BLaER1 (cell line): ENCODE measurements at regions not wholly inside any gene's neighbourhood (a gene's known extent, or its start where the extent isn't known, plus 50 kb on each side); places are given as distances from the start of the nearest gene placed in this dataset.
"Not testable (repeated sequence)": the region's sequence is repeated elsewhere in the genome, so short reads cannot be mapped to it uniquely, and the experiment has no call there.

Experiments used
- H3K27ac ChIP-seq: shearing (Covaris generic); formaldehyde crosslinking; 2 replicates; pipeline ENCODE4 v1.8.1; 2022
- H3K27me3 ChIP-seq: shearing (Covaris generic); formaldehyde crosslinking; 2 replicates; pipeline ENCODE4 v1.8.1; 2022
- H3K36me3 ChIP-seq: shearing (Covaris generic); formaldehyde crosslinking; 2 replicates; pipeline ENCODE4 v1.8.1; 2022
- H3K4me1 ChIP-seq: shearing (Covaris generic); formaldehyde crosslinking; 2 replicates; pipeline ENCODE4 v1.8.1; 2022
- H3K4me2 ChIP-seq: shearing (Covaris generic); formaldehyde crosslinking; 2 replicates; pipeline ENCODE4 v1.8.1; 2022
- H3K4me3 ChIP-seq: shearing (Covaris generic); formaldehyde crosslinking; 2 replicates; pipeline ENCODE4 v1.8.1; 2022
- H3K9ac ChIP-seq: shearing (Covaris generic); formaldehyde crosslinking; 2 replicates; pipeline ENCODE4 v1.8.1; 2022
- H3K9me3 ChIP-seq: shearing (Covaris generic); formaldehyde crosslinking; 2 replicates; pipeline ENCODE4 v1.8.1; 2022
- H4K20me1 ChIP-seq: shearing (Covaris generic); formaldehyde crosslinking; 2 replicates; pipeline ENCODE4 v1.8.1; 2022
- Cebpa-rat ChIP-seq: shearing (Covaris generic); IDR thresholded peaks from 2 replicates; pipeline ENCODE4 v1.8.1; 2022

DNA sequence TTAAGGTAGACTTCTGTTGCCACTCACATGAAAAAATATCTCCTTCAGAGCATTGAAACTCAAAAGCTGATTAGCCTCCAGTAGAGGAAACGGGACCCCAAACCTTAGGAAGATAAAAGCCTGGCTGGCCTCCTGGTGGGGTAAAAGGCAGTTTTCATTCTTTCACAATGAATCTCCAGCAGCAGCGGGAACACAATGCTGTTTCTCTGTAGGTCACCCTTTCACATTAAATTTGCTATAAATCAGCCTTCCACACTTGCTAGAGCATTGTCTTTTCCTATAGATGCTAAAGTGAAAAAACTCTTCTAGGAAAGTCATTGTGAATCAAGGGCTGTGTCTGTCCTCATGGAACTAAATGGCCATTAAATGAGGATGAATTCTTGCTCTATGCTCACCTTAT is 207.3 kb upstream of the MAGEB2 start:
- Histone ChIP-seq H3K9me3 (peaks cover 35% of the 10 kb centered on the region), H3K4me3 (no peak overlapping the region)
- no peak for TF ChIP-seq Cebpa-rat

DNA sequence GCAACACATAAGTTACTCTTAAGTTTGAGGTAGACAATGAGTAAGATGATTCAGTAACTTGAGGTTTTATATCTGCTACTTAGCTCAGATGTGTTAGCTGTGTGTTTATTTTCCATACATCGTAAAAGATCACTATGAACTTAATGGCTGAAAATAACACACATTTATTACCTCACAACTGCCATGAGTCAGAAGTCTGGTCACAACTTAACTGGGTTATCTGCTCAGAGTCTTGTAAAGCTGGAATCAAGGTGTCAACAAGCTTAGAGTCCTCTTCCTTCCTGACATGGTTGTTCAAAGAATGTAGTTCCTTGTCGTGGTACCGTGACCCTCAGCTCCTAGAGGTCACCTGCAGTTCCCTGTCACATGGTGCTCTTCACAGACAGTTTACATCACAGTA is 204.9 kb upstream of the MAGEB2 start:
- no peak overlapping the region for H3K9ac ChIP-seq
- no peak overlapping the region for H3K4me3 ChIP-seq
- H3K27me3 ChIP-seq, result no peaks in the 10 kb centered on the region
- no peak overlapping the region for H3K27ac ChIP-seq
- no peak for TF ChIP-seq Cebpa-rat
- H3K36me3 ChIP-seq, result no peaks in the 10 kb centered on the region
- peaks cover 26% of the 10 kb centered on the region for H3K4me1 ChIP-seq
- peaks cover 35% of the 10 kb centered on the region for H3K9me3 ChIP-seq
- no peaks in the 10 kb centered on the region for H4K20me1 ChIP-seq
- no peak overlapping the region for H3K4me2 ChIP-seq

More for the DNA sequence above, 207.3 kb upstream of the MAGEB2 start:
- Histone ChIP-seq H3K4me2 (no peak overlapping the region), H4K20me1 (no peaks in the 10 kb centered on the region), H3K27me3 (no peaks in the 10 kb centered on the region), H3K36me3 (no peaks in the 10 kb centered on the region), H3K4me1 (peaks cover 50% of the 10 kb centered on the region), H3K9ac (no peak overlapping the region), H3K27ac (no peak overlapping the region)

DNA sequence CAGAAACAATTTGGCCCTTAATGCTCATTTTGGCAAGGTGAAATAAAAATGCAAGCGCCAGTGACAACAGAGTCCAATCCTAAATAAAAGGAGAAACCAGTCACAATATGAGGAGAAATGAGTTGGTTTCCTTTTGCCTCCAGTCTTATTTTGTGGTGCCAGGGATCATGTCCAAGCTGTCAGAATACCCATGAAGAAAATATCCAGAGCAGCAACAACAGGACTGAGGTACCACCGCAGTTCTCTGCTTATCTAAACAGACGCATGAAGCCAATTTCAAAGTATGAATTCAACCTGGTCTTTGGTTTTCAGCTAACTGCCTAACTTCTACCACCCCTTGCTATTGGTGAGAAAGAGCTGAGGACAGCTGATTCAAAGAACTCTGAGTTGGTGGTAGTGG is 199.9 kb upstream of the MAGEB2 start:
- Histone ChIP-seq H3K4me1 (no peaks in the 10 kb centered on the region), H3K4me2 (no peak overlapping the region), H3K27ac (no peak overlapping the region), H3K9ac (no peak overlapping the region), H3K4me3 (no peak overlapping the region), H4K20me1 (no peaks in the 10 kb centered on the region), H3K9me3 (peaks cover 13% of the 10 kb centered on the region; the same call in 1 of the 2 replicates), H3K36me3 (no peaks in the 10 kb centered on the region), H3K27me3 (no peaks in the 10 kb centered on the region)
- TF ChIP-seq Cebpa-rat, result no peak

DNA sequence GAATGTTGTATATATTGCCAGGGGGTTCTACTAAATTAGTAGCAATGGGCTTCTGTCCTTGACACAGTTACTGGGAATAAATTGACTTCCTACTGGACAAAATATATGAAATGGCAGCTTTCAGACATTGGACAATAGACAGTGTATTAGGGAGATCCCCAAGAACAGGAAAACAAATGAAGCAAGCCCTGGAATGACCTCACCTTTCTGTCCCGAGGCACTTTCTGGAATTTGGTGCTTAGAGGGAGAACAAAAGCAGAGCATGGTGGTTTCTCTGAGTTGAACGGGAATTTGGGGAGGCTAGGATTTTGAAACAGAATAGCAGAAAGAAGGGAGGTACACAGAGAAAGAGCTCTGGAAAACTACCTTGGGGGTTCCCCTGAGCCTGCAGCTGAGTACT is 187.7 kb upstream of the MAGEB2 start:
- Histone ChIP-seq H4K20me1 (no peaks in the 10 kb centered on the region), H3K27ac (no peak overlapping the region), H3K9ac (no peak overlapping the region), H3K4me1 (no peaks in the 10 kb centered on the region), H3K9me3 (peaks cover 9% of the 10 kb centered on the region), H3K4me3 (no peak overlapping the region), H3K4me2 (no peak overlapping the region), H3K36me3 (no peaks in the 10 kb centered on the region), H3K27me3 (no peaks in the 10 kb centered on the region)
- TF ChIP-seq Cebpa-rat, result no peak

DNA sequence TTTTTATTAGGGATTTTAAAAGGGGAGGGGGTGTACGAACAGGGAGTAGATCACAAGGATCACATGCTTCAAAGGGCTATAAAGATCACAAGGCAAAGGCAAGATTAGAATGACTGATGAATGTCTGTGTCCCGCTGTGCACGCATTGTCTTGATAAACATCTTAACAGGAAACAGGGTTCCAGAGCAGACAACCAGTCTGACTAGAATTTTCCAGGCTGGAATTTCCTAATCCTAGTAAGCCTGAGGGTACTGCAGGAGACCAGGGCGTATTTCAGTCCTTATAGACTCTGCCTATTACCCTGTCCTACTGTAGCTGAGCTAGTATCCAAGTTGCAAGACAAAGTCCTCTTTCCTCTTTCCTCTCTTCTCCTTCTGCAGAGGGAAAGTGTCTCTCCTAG is 179.0 kb upstream of the MAGEB2 start:
- not testable (repeated sequence) for H3K4me1 ChIP-seq, H3K9me3 ChIP-seq, H3K36me3 ChIP-seq, H3K27ac ChIP-seq, H3K9ac ChIP-seq, H3K4me3 ChIP-seq, H3K27me3 ChIP-seq, H3K4me2 ChIP-seq, H4K20me1 ChIP-seq

DNA sequence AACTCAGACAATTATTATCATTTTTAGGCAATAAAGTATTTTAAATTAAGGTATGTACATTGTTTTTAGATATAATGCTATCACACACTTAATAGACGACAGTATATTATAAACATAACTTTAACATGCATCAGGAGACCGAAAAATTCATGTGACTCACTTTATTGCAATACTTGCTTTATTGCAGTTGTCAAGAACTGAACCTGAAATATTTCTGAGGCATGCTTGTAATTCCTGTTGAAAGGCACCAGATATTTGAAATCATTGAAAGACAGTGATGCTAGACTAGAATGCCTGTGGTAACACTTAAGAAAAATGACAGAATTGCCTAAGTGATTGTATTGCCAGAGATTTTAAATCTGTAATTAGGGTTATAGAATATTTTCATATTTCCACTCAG is 175.6 kb upstream of the MAGEB2 start:
- no peak for TF ChIP-seq Cebpa-rat
- no peak overlapping the region for H3K27ac ChIP-seq
- no peaks in the 10 kb centered on the region for H3K27me3 ChIP-seq
- no peak overlapping the region for H3K9ac ChIP-seq
- H4K20me1 ChIP-seq, result no peaks in the 10 kb centered on the region
- H3K4me1 ChIP-seq, result no peaks in the 10 kb centered on the region
- H3K36me3 ChIP-seq, result no peaks in the 10 kb centered on the region
- H3K9me3 ChIP-seq, result peaks cover 5% of the 10 kb centered on the region; the same call in 1 of the 2 replicates
- H3K4me3 ChIP-seq, result no peak overlapping the region
- no peak overlapping the region for H3K4me2 ChIP-seq

DNA sequence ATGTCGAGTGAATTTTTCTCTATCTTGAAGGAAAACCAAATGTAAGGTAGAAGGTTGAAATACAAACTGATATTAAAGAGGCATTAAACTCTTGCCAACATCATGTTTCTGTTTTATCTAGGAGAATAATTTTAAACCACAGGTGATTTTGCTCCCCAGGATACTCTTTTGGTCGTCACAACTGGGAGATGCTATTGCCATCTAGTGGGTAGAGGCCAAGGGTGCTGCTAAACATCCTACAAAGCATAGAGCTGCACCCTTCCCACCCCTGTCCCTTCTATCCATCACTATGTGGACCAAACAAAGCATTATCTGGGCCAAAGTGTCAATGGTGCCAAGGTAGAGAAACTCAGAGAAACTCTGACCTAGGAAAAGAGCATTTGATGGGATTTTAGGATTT is 154.6 kb upstream of the MAGEB2 start:
- Histone ChIP-seq H4K20me1 (no peaks in the 10 kb centered on the region), H3K4me1 (no peaks in the 10 kb centered on the region), H3K36me3 (no peaks in the 10 kb centered on the region), H3K4me3 (no peak overlapping the region), H3K9me3 (no peaks in the 10 kb centered on the region), H3K4me2 (no peak overlapping the region), H3K27ac (no peak overlapping the region), H3K27me3 (no peaks in the 10 kb centered on the region), H3K9ac (no peak overlapping the region)
- no peak for TF ChIP-seq Cebpa-rat

DNA sequence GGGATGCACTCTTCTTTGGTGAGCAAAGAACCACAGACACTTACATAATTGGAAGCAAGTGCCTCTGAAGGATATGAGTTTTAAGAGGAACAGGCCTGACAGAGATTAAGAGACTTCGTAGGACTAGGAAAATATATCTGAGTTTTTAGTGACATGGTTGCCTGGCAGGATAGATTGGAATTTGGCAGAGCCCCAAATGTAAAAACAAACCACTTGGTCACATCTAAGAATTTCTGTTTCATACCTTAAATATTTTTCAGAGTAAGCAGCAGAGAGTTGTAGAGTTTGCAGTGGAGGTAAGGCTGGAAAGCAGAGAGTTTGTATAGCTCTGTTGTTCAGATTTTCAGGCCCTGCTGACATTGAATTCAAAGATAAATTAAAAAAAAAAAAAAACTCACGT is 150.1 kb upstream of the MAGEB2 start:
- no peak overlapping the region for H3K4me2 ChIP-seq
- H3K27me3 ChIP-seq, result no peaks in the 10 kb centered on the region
- TF ChIP-seq Cebpa-rat, result no peak
- no peak overlapping the region for H3K9ac ChIP-seq
- H4K20me1 ChIP-seq, result no peaks in the 10 kb centered on the region
- H3K36me3 ChIP-seq, result no peaks in the 10 kb centered on the region
- H3K4me3 ChIP-seq, result no peak overlapping the region
- H3K9me3 ChIP-seq, result peaks cover 6% of the 10 kb centered on the region; the same call in 1 of the 2 replicates
- H3K4me1 ChIP-seq, result no peaks in the 10 kb centered on the region
- H3K27ac ChIP-seq, result no peak overlapping the region

DNA sequence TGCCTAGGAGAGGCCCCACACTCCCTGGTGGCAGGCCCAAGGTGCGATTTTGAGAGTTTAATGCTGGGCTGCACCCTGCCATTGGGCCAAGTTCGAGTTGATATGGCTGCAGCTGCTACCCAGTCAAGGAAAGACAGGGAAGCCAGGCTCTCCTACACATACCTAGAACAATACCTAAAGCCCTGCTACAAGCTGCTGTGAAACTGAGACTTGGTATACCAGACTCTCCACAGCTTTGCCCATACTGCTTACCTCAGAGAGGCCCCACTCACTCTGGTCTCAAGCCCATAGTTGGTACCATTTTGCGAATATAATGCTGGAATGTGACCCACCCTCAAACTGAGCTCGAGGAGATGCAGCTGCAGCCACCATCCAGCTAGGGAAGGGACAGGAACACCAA is 147.7 kb upstream of the MAGEB2 start:
- Histone ChIP-seq H4K20me1 (no peaks in the 10 kb centered on the region), H3K27me3 (no peaks in the 10 kb centered on the region), H3K4me1 (no peaks in the 10 kb centered on the region), H3K4me3 (no peak overlapping the region), H3K9ac (no peak overlapping the region), H3K27ac (no peak overlapping the region), H3K4me2 (no peak overlapping the region), H3K9me3 (peaks cover 6% of the 10 kb centered on the region; the same call in 1 of the 2 replicates), H3K36me3 (no peaks in the 10 kb centered on the region)
- no peak for TF ChIP-seq Cebpa-rat

DNA sequence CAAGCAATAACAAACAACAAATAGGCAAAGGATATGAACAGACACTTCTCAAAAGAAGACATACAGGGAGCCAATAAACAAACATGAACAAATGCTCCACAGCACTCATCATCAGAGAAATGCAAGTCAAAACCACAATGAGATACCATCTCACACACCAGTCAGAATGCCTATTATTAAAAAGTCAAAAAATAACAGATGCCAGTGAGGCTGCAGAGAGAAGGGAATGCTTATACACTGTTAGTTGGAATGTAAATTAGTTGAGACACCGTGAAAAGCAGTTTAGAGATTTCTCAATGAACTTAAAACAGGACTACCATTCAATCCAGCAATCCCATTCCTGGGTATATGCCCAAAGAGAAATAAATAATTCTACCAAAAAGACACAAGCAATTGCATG is 129.8 kb upstream of the MAGEB2 start:
- Histone ChIP-seq H3K9me3 (no peaks in the 10 kb centered on the region), H3K27me3 (no peaks in the 10 kb centered on the region), H3K9ac (no peak overlapping the region), H3K4me2 (no peak overlapping the region), H3K27ac (no peak overlapping the region), H3K4me1 (no peaks in the 10 kb centered on the region), H3K4me3 (no peak overlapping the region), H3K36me3 (no peaks in the 10 kb centered on the region), H4K20me1 (no peaks in the 10 kb centered on the region)
- TF ChIP-seq Cebpa-rat, result no peak

DNA sequence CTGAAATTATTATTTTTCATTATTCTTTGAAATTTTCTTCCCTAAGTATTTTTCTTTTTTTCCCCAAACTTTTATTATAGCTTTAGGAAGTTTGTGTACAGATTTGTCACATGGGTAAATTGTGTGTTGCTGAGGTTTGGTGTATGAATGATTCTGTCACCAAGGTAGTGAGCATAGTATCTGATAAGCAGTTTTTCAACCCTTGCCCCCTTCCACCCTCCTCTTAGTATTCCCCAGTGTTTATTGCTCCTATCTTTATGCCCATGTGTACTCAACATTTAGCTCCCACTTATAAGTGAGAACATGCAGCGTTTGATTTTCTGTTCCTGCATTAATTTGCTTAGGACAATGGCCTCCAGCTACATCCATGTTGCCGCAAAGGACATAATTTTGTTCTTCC is 103.9 kb upstream of the MAGEB2 start:
- H3K4me1 ChIP-seq, result peaks cover 8% of the 10 kb centered on the region
- no peak overlapping the region for H3K9ac ChIP-seq
- no peak overlapping the region for H3K4me2 ChIP-seq
- H3K27ac ChIP-seq, result no peak overlapping the region
- no peaks in the 10 kb centered on the region for H3K27me3 ChIP-seq
- H3K9me3 ChIP-seq, result no peaks in the 10 kb centered on the region
- TF ChIP-seq Cebpa-rat, result no peak
- no peaks in the 10 kb centered on the region for H3K36me3 ChIP-seq
- H3K4me3 ChIP-seq, result no peak overlapping the region
- no peaks in the 10 kb centered on the region for H4K20me1 ChIP-seq
